NCI-H187 treated with DMSO at 0.1 percent for 48 hours (cell line): ENCODE measurements at regions not wholly inside any gene's neighbourhood (a gene's known extent, or its start where the extent isn't known, plus 50 kb on each side); places are given as distances from the start of the nearest gene placed in this dataset.
"Not testable (repeated sequence)": the region's sequence is repeated elsewhere in the genome, so short reads cannot be mapped to it uniquely, and the experiment has no call there.

ENCODE experiments used
- DNase-seq: peaks from one replicate; lab custom pipeline; 2025; lab: John Stamatoyannopoulos, UW

- not testable (repeated sequence) for DNase-seq
These were observed 201.8 kb upstream of the ETAA1 start for GRCh38 chr2:67195327-67195726.

- DNase-seq: no peak
These were observed 195.6 kb upstream of the ETAA1 start for GRCh38 chr2:67201521-67201920.

GRCh38 chr2:67204349-67204748, 192.8 kb upstream of the ETAA1 start:
- DNase-seq: no peak

- no peak for DNase-seq
These were observed 188.1 kb upstream of the ETAA1 start for GRCh38 chr2:67208887-67209500.

- no peak for DNase-seq
These were observed 186.7 kb upstream of the ETAA1 start for GRCh38 chr2:67210430-67210829.

- no peak for DNase-seq
These were observed 184.9 kb upstream of the ETAA1 start for GRCh38 chr2:67212203-67212602.

- no peak for DNase-seq
These were observed 183.9 kb upstream of the ETAA1 start for GRCh38 chr2:67213270-67213670.

GRCh38 chr2:67213677-67214402, 183.3 kb upstream of the ETAA1 start:
- no peak for DNase-seq

GRCh38 chr2:67214585-67215185, 182.4 kb upstream of the ETAA1 start:
- DNase-seq: no peak

- no peak for DNase-seq
These were observed 181.7 kb upstream of the ETAA1 start for GRCh38 chr2:67215214-67216055.

GRCh38 chr2:67216103-67216502, 181.0 kb upstream of the ETAA1 start:
- DNase-seq: no peak

- no peak for DNase-seq
These were observed 180.3 kb upstream of the ETAA1 start for GRCh38 chr2:67216881-67217280.

GRCh38 chr2:67217398-67217797, 179.7 kb upstream of the ETAA1 start:
- DNase-seq: no peak

GRCh38 chr2:67218056-67218455, 179.1 kb upstream of the ETAA1 start:
- DNase-seq: no peak

- no peak for DNase-seq
These were observed 177.5 kb upstream of the ETAA1 start for GRCh38 chr2:67219651-67220050.

- no peak for DNase-seq
These were observed 175.9 kb upstream of the ETAA1 start for GRCh38 chr2:67221266-67221665.

- DNase-seq: no peak
These were observed 171.7 kb upstream of the ETAA1 start for GRCh38 chr2:67225287-67225973.

GRCh38 chr2:67229706-67230105, 167.4 kb upstream of the ETAA1 start:
- DNase-seq: no peak

GRCh38 chr2:67232936-67233335, 164.2 kb upstream of the ETAA1 start:
- no peak for DNase-seq

- DNase-seq: no peak
These were observed 162.7 kb upstream of the ETAA1 start for GRCh38 chr2:67234440-67234839.

GRCh38 chr2:67237288-67237687, 159.8 kb upstream of the ETAA1 start:
- DNase-seq: no peak

GRCh38 chr2:67240507-67240906, 156.6 kb upstream of the ETAA1 start:
- DNase-seq: no peak
